HepG2 (cell line): ENCODE measurements at regions not wholly inside any gene's neighbourhood (a gene's known extent, or its start where the extent isn't known, plus 50 kb on each side); places are given as distances from the start of the nearest gene placed in this dataset.

Source experiments
- ATAC-seq: fragments of 200-7000 bp; cut with Tn5 transposase; 3 replicates; pipeline ENCODE4 v1.9.1; 2020; ENCODE audit warnings: mild to moderate bottlenecking, moderate library complexity
- BruUV-seq: library from RNA; stranded (reverse); fragments of 400-500 nt; replicated peaks from 2 replicates; lab custom pipeline; 2021; lab: Mats Ljungman, UMichigan
- CTCF ChIA-PET: fragments of 300-600 bp; formaldehyde crosslinking; extraction: SDS; loops from one replicate; lab custom pipeline; 2021; ENCODE audit warnings: low total read pairs, inconsistent platforms, low intra/inter-chr PET ratio; lab: Yijun Ruan, JAX
- POLR2A ChIA-PET: fragments of 350-600 bp; sonication (Branson Sonifier 250); formaldehyde crosslinking; loops from one replicate; lab custom pipeline; 2020; ENCODE audit warnings: antibody characterized with exemption, inconsistent platforms; lab: Yijun Ruan, JAX
- DNase-seq: peaks from one replicate; pipeline ENCODE4 v3.0.0-alpha.2; 2015; ENCODE audit warnings: low spot score
- FAIRE-seq: peaks from 3 replicates; lab custom pipeline; 2011; peaks lifted over from hg19 to GRCh38; lab: Jason Lieb, UNC
- H2AFZ ChIP-seq: one replicate; pipeline ENCODE4 v1.6.1; 2011; ENCODE audit warnings: low read length, inconsistent platforms
- H3K27ac ChIP-seq: fragments of 300-600 bp; 3 replicates; pipeline ENCODE4 v1.8.0; 2011; ENCODE audit warnings: mixed run types, mild to moderate bottlenecking, mixed read lengths, low read length, inconsistent platforms; ENCODE audit not compliant: insufficient read depth; ENCODE audit errors: extremely low read length
- H3K27me3 ChIP-seq, 2 experiments: fragments of 200-600 bp in 1 of 2; 2 replicates in 1 of 2; 3 replicates in 1 of 2; pipeline versions ENCODE4 v1.6.0 to v1.8.0; 2011; ENCODE audit warnings: low read length in 2 of 2, mild to moderate bottlenecking in 2 of 2, moderate library complexity in 2 of 2, inconsistent platforms in 1 of 2; ENCODE audit not compliant: insufficient read depth in 2 of 2, control insufficient read depth in 1 of 2
- H3K36me3 ChIP-seq, 2 experiments: fragments of 200-600 bp in 1 of 2; replicated peaks in 1 of 2; 2 replicates in 1 of 2; 3 replicates in 1 of 2; pipeline versions ENCODE4 v1.5.1 to v1.8.0; 2011; ENCODE audit warnings: low read length in 2 of 2, inconsistent platforms in 1 of 2; ENCODE audit not compliant: insufficient read depth in 2 of 2, control insufficient read depth in 1 of 2
- H3K4me1 ChIP-seq: 2 replicates; pipeline ENCODE4 v1.5.1; 2012; ENCODE audit warnings: low read length, inconsistent platforms; ENCODE audit not compliant: insufficient read depth
- H3K4me2 ChIP-seq: 2 replicates; pipeline ENCODE4 v1.6.0; 2011; ENCODE audit warnings: low read depth, low read length, inconsistent platforms
- H3K4me3 ChIP-seq, 3 experiments: fragments of 200-600 bp in 1 of 3; sonication (generic), shearing (Covaris generic) in 1 of 3; replicated peaks in 1 of 3; 2 replicates each; pipeline ENCODE4 v1.5.1; 2011 to 2016; ENCODE audit warnings: low read length in 3 of 3, inconsistent platforms in 2 of 3, low read depth in 2 of 3, mild to moderate bottlenecking in 2 of 3, control low read depth in 1 of 3, mixed read lengths in 1 of 3; ENCODE audit not compliant: insufficient read depth in 1 of 3
- H3K79me2 ChIP-seq: one replicate; pipeline ENCODE4 v1.6.1; 2011; ENCODE audit warnings: low read length, inconsistent platforms; ENCODE audit not compliant: insufficient read depth
- H3K9ac ChIP-seq: 2 replicates; pipeline ENCODE4 v1.6.0; 2011; ENCODE audit warnings: mild to moderate bottlenecking, low read depth, low read length, inconsistent platforms; ENCODE audit not compliant: insufficient read depth
- H3K9me3 ChIP-seq: 2 replicates; pipeline ENCODE4 v1.5.1; 2012; ENCODE audit warnings: mild to moderate bottlenecking, low read length
- H4K20me1 ChIP-seq: 2 replicates; pipeline ENCODE4 v1.6.0; 2011; ENCODE audit warnings: inconsistent platforms, mild to moderate bottlenecking, low read length, moderate library complexity; ENCODE audit not compliant: insufficient read depth
- IRF2 ChIP-seq: IDR thresholded peaks from 2 replicates; pipeline ENCODE4 v1.6.1; 2018; ENCODE audit warnings: missing genetic modification reagents, missing compliant biosample characterization
- TCF7L2 ChIP-seq: IDR thresholded peaks from 2 replicates; pipeline ENCODE4 v1.6.1; 2011; ENCODE audit warnings: mild to moderate bottlenecking, low read depth, low read length, moderate library complexity
- ZNF138 ChIP-seq: sonication (generic); formaldehyde crosslinking; IDR thresholded peaks from 2 replicates; pipeline ENCODE4 v1.5.0; 2020; ENCODE audit warnings: mild to moderate bottlenecking, low read depth, missing genetic modification reagents
- ZNF333 ChIP-seq: sonication (generic); formaldehyde crosslinking; IDR thresholded peaks from 2 replicates; pipeline ENCODE4 v1.4.0; 2020; ENCODE audit warnings: mild to moderate bottlenecking, missing genetic modification reagents, borderline replicate concordance
- WGBS: methylation state at CpG from one replicate; pipeline ENCODE4 v1.1.6; 2017; ENCODE audit warnings: low lambda C conversion rate; 5-methylcytosine and 5-hydroxymethylcytosine counted together
- in situ Hi-C: cut with HindIII; loops from 2 replicates; pipeline ENCODE4 v1.10.0; 2017; ENCODE audit warnings: low pct_unique_long_range_greater_than_20kb; ENCODE audit not compliant: extremely low pct_ligation_motif_present
- intact Hi-C: fragments of 100-400 bp; cut with micrococcal nuclease; formaldehyde crosslinking; loops from one replicate; pipeline ENCODE4 v1.10.0; 2022; ENCODE audit not compliant: unreplicated experiment
- TF ChIP-seq, protein P1 (sequence below): sonication (generic); formaldehyde crosslinking; IDR thresholded peaks from 2 replicates; pipeline ENCODE4 v1.9.0; 2021; ENCODE audit warnings: missing genetic modification reagents, borderline replicate concordance
- TF ChIP-seq, protein P2 (sequence below): sonication (generic); formaldehyde crosslinking; IDR thresholded peaks from 2 replicates; pipeline ENCODE4 v1.4.0; 2020; ENCODE audit warnings: missing genetic modification reagents, borderline replicate concordance
- TF ChIP-seq, protein P3 (sequence below): sonication (generic); formaldehyde crosslinking; IDR thresholded peaks from 2 replicates; pipeline ENCODE4 v1.4.0; 2020; ENCODE audit warnings: missing genetic modification reagents

DNA sequence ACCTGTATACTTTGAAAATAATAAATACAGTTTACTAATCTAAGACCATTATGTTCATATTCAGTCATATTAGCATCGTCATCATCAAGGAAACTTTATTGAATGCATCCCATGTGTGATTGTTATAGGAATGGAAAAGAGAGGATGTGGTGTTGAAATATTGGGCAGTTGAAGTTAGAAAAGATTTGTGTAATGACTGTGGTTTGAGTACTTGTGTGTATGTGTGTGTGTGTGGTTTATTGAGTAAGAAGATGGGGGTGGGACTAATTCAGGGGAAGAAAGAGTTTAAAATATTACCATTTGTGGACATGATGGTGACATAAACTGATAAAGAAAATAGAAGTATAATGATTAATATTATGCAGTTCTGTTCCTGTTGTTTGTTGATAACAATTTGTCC, 238.7 kb upstream of the SEL1L start:
- no peaks in the 10 kb centered on the region for H3K4me1 ChIP-seq
- in situ Hi-C loops (no loop called here), intact Hi-C loops (no loop called here)
- TF ChIP-seq, protein P1, sequence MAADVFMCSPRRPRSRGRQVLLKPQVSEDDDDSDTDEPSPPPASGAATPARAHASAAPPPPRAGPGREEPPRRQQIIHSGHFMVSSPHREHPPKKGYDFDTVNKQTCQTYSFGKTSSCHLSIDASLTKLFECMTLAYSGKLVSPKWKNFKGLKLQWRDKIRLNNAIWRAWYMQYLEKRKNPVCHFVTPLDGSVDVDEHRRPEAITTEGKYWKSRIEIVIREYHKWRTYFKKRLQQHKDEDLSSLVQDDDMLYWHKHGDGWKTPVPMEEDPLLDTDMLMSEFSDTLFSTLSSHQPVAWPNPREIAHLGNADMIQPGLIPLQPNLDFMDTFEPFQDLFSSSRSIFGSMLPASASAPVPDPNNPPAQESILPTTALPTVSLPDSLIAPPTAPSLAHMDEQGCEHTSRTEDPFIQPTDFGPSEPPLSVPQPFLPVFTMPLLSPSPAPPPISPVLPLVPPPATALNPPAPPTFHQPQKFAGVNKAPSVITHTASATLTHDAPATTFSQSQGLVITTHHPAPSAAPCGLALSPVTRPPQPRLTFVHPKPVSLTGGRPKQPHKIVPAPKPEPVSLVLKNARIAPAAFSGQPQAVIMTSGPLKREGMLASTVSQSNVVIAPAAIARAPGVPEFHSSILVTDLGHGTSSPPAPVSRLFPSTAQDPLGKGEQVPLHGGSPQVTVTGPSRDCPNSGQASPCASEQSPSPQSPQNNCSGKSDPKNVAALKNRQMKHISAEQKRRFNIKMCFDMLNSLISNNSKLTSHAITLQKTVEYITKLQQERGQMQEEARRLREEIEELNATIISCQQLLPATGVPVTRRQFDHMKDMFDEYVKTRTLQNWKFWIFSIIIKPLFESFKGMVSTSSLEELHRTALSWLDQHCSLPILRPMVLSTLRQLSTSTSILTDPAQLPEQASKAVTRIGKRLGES (CRISPR knock-in tag), result no peak
- TF ChIP-seq, protein P2, sequence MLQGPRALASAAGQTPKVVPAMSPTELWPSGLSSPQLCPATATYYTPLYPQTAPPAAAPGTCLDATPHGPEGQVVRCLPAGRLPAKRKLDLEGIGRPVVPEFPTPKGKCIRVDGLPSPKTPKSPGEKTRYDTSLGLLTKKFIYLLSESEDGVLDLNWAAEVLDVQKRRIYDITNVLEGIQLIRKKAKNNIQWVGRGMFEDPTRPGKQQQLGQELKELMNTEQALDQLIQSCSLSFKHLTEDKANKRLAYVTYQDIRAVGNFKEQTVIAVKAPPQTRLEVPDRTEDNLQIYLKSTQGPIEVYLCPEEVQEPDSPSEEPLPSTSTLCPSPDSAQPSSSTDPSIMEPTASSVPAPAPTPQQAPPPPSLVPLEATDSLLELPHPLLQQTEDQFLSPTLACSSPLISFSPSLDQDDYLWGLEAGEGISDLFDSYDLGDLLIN, result no peak
- no peak for TF ChIP-seq TCF7L2
- TF ChIP-seq ZNF333 (CRISPR knock-in tag), result no peak
- TF ChIP-seq, protein P3, sequence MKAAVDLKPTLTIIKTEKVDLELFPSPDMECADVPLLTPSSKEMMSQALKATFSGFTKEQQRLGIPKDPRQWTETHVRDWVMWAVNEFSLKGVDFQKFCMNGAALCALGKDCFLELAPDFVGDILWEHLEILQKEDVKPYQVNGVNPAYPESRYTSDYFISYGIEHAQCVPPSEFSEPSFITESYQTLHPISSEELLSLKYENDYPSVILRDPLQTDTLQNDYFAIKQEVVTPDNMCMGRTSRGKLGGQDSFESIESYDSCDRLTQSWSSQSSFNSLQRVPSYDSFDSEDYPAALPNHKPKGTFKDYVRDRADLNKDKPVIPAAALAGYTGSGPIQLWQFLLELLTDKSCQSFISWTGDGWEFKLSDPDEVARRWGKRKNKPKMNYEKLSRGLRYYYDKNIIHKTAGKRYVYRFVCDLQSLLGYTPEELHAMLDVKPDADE, result no peak
- TF ChIP-seq ZNF138, result no peak
- no peak for TF ChIP-seq IRF2
- H3K9me3 ChIP-seq, result peaks cover 44% of the 10 kb centered on the region; the same call in 1 of the 2 replicates
- H3K27me3 ChIP-seq, result no peaks in the 10 kb centered on the region
- ChIA-PET CTCF (no interaction called here), POLR2A (no interaction called here)
- no peaks in the 10 kb centered on the region for H3K79me2 ChIP-seq
- no peak overlapping the region for H2AFZ ChIP-seq
- no peak overlapping the region for H3K4me2 ChIP-seq
- no peak for DNase-seq
- H3K36me3 ChIP-seq, result no peaks in the 10 kb centered on the region
- WGBS, result 0% methylated on average over 1 of the region's 1 CpG
- no peak overlapping the region for H3K9ac ChIP-seq
- no peak overlapping the region for H3K27ac ChIP-seq
- no peak for ATAC-seq
- no peak overlapping the region for H3K4me3 ChIP-seq
- H4K20me1 ChIP-seq, result no peaks in the 10 kb centered on the region
- BruUV-seq, result no TSS peak
- FAIRE-seq, result no peak
